ENCODE measurements at regions not wholly inside any gene's neighbourhood (a gene's known extent, or its start where the extent isn't known, plus 50 kb on each side); places are given as distances from the start of the nearest gene placed in this dataset.

- ATAC-seq (no peak), DNase-seq (no peak)
- H3K36me3 ChIP-seq, result no peaks in the 10 kb centered on the region
- H3K9me3 ChIP-seq, result peaks cover 0 to 16% (median 7%) of the 10 kb centered on the region in 12 donors
- intact Hi-C loops (cut with DNase I), result no loop called here
- H3K27me3 ChIP-seq, result no peaks in the 10 kb centered on the region
- no peak overlapping the region for H3K27ac ChIP-seq
- WGBS, 4 donors, result 78 to 85% (median 81%) methylated on average over 8 of the region's 8 CpGs
- TF ChIP-seq POLR2A (IDR thresholded peaks at IDR 0.05) (no peak), CTCF (IDR thresholded peaks at IDR 0.05) (no peak)
- H3K4me3 ChIP-seq, result no peak overlapping the region
- no peaks in the 10 kb centered on the region for H3K4me1 ChIP-seq
Measured at GRCh38 chr5:82603033-82603987, 325.2 kb upstream of the RPS23 start.

GRCh38 chr5:82601861-82602260 lies 323.7 kb upstream of the RPS23 start:
- Histone ChIP-seq H3K36me3 (no peaks in the 10 kb centered on the region), H3K27me3 (no peaks in the 10 kb centered on the region), H3K27ac (no peak overlapping the region), H3K4me3 (no peak overlapping the region), H3K9me3 (peaks cover 0 to 7% (median under 1%) of the 10 kb centered on the region in 12 donors), H3K4me1 (no peaks in the 10 kb centered on the region)
- DNase-seq (no peak), ATAC-seq (no peak)
- WGBS, 4 donors, result 89 to 100% (median 93%) methylated on average over 1 of the region's 1 CpG
- intact Hi-C loops (cut with DNase I), result no loop called here
- TF ChIP-seq CTCF (IDR thresholded peaks at IDR 0.05) (no peak), POLR2A (IDR thresholded peaks at IDR 0.05) (no peak)

GRCh38 chr5:82601077-82601476 lies 322.9 kb upstream of the RPS23 start:
- no peaks in the 10 kb centered on the region for H3K36me3 ChIP-seq
- no peak for DNase-seq
- H3K9me3 ChIP-seq, result no peaks in the 10 kb centered on the region
- TF ChIP-seq CTCF (IDR thresholded peaks at IDR 0.05) (no peak), POLR2A (IDR thresholded peaks at IDR 0.05) (no peak)
- H3K27me3 ChIP-seq, result no peaks in the 10 kb centered on the region
- no peak overlapping the region for H3K4me3 ChIP-seq
- 83 to 96% (median 89%) methylated on average over 3 of the region's 3 CpGs for whole genome bisulfite sequencing, 4 donors
- no peaks in the 10 kb centered on the region for H3K4me1 ChIP-seq
- no peak overlapping the region for H3K27ac ChIP-seq
- no peak for ATAC-seq
- intact Hi-C loops (cut with DNase I), result no loop called here

GRCh38 chr5:82599692-82600091 lies 321.5 kb upstream of the RPS23 start:
- Histone ChIP-seq H3K27me3 (no peaks in the 10 kb centered on the region), H3K27ac (no peak overlapping the region), H3K36me3 (no peaks in the 10 kb centered on the region), H3K4me1 (no peaks in the 10 kb centered on the region), H3K4me3 (no peak overlapping the region), H3K9me3 (no peaks in the 10 kb centered on the region)
- TF ChIP-seq CTCF (IDR thresholded peaks at IDR 0.05) (no peak), POLR2A (IDR thresholded peaks at IDR 0.05) (no peak)
- intact Hi-C loops (cut with DNase I), result no loop called here
- no peak for DNase-seq
- no peak for ATAC-seq
- WGBS, 4 donors, result 65 to 74% (median 68%) methylated on average over 1 of the region's 1 CpG
